Choroid plexus epithelial cell (primary cell): ENCODE measurements at regions not wholly inside any gene's neighbourhood (a gene's known extent, or its start where the extent isn't known, plus 50 kb on each side); places are given as distances from the start of the nearest gene placed in this dataset.

Experiments
- DNase-seq: peaks from one replicate; pipeline ENCODE4 v3.0.0-alpha.2; 2010; ENCODE audit warnings: low read depth
- H3K4me3 ChIP-seq: 2 replicates; pipeline ENCODE4 v1.5.1; 2011; ENCODE audit warnings: low read depth, mild to moderate bottlenecking, control low read depth, low read length, moderate library complexity
- TF ChIP-seq, protein P1 (sequence below): conservative IDR thresholded peaks from 2 replicates; pipeline ENCODE4 v1.5.1; 2011; ENCODE audit warnings: low read depth, mild to moderate bottlenecking, control low read depth, inconsistent platforms, low read length, moderate library complexity

DNA sequence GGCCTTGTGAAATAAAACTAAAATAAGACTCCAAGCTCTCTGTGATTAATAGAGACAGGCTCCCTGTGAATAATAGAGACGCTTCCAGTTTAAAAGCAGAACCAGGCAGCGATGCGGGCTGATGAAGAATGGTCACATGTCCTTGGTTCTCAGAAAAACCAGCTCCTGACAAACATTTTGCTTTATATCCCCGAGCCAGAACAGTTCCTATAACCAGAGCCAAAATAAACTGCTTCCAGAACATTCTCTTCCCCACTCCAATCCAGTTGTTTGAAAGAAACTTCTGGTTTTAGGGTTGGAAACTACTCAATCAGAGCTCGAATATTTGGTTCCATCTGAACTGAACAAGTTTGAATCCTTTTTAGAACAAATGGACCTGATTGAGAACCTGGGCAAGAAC lies 213.7 kb downstream of the TSN start:
- H3K4me3 ChIP-seq, result no peak overlapping the region
- DNase-seq, result no peak
- TF ChIP-seq, protein P1, sequence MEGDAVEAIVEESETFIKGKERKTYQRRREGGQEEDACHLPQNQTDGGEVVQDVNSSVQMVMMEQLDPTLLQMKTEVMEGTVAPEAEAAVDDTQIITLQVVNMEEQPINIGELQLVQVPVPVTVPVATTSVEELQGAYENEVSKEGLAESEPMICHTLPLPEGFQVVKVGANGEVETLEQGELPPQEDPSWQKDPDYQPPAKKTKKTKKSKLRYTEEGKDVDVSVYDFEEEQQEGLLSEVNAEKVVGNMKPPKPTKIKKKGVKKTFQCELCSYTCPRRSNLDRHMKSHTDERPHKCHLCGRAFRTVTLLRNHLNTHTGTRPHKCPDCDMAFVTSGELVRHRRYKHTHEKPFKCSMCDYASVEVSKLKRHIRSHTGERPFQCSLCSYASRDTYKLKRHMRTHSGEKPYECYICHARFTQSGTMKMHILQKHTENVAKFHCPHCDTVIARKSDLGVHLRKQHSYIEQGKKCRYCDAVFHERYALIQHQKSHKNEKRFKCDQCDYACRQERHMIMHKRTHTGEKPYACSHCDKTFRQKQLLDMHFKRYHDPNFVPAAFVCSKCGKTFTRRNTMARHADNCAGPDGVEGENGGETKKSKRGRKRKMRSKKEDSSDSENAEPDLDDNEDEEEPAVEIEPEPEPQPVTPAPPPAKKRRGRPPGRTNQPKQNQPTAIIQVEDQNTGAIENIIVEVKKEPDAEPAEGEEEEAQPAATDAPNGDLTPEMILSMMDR, result no peak

DNA sequence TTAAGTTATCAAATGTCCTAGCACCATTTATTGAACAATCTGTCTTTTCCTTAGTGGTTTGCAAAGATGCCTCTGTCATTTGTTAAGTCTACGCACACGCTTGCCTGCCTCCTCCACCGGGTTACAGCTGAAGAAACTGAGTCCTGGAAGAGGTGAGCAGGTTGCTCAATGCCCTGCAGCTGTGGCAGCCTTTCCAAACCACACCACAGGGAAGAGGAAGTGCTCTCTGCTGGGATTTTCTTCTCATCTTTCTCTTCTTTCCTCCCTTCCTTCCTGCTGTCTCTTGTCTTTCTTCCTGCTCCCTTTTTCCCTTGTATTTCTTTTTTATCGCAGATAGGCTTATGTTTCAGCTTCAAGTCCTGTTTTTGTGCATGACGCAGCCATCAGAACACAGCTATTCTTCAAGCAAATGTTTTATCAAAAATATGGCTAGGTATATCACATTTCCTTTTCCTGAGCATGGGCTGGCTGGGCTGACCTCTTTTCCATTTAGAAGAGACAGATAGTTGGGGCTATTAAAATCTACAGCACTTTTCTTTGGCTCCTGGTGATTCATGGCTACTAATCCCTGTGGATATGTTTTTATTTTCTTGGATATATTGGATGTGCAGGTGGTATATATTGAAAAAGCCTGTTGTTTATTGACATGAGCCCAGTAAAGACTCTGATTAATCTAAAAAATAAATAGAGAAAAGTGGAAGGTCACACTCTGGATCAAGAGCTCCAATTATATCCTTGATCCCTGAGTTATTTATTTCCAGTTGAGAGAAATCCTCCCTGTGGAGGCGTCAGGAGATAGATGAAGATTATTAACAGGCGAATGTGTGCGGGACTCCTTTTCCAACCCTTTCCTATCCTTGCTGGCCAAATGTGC lies 214.6 kb downstream of the TSN start:
- no peak overlapping the region for H3K4me3 ChIP-seq
- TF ChIP-seq, protein P1, result no peak
- DNase-seq, result no peak

DNA sequence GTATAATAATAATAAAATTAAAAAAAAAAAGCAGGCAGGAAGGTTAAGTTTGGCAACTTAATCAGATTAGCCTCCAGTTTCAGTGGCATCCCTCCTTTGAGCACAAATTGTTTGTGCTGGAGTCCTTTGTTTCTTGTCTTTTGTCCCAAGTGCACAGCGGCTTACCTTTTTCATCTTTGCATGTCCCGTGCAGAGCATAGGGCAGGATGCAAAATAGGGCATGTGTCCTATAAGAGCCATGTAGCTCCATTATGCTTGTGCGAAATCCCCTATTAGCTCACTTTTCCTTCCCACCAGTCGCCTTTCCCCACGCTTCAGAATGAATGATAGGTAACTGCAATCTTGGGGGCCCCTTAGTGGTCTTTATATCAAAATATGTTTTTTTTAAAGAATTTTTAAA lies 216.8 kb downstream of the TSN start:
- no peak overlapping the region for H3K4me3 ChIP-seq
- TF ChIP-seq, protein P1, result no peak
- no peak for DNase-seq

DNA sequence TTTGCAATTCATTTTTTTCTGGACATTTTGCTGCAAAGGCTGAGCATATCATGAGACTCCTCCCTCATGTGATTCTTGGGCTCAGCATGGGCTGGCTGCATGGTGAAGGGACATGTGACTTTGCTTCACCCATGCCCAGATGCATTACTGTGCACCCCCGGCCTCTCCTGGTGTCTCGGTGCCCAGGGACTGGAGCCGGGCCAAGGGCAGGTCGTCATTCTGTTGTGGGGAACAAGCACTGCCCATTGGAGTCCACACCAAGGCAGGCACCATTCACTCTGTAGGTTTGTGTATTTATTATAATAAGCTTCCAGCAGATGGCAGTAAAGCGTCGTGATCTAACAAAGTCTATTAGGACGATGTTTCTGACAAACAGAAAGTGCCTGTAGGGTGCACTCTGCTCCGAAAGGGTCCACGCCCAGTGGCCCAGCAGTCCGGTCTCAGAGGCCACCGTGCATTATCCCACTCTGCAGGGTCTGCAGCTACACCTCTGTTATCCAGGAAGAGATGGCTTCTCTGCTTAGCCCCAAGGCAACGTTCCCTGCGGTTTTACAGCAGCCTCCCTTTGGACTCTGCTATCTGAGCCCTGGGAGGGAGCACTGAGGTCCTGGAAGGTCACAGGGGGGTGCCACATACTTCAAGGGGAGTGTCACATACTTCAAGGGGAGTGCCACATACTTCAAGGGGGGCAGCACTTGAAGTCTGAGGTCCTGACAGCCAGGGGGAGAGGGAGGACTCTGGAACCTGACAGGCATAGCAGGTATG lies 219.6 kb downstream of the TSN start:
- peak; percentile 81 for DNase-seq
- peak overlapping the region; percentile 30 for H3K4me3 ChIP-seq
- TF ChIP-seq, protein P1, result peak; percentile 62

DNA sequence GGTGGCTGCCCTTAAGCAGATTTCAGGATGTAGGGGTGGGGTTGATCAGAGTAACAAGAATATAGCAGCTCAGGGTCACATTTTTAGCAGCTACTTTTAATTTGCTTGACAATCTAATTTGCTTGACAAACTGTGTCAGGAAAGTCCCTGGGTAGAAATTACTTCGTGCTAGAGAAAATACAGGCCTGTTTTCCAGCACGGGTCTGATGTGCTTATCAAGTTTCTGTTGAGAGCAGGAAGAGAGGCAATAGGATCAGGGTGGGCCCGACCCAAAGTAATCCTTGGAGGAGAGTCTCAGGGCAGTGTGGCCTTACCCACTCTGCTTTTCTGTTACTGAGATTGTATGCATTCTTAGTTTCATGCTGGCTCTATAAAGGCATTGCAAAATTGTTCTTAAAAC lies 221.5 kb downstream of the TSN start:
- TF ChIP-seq, protein P1, result no peak
- no peak for DNase-seq

DNA sequence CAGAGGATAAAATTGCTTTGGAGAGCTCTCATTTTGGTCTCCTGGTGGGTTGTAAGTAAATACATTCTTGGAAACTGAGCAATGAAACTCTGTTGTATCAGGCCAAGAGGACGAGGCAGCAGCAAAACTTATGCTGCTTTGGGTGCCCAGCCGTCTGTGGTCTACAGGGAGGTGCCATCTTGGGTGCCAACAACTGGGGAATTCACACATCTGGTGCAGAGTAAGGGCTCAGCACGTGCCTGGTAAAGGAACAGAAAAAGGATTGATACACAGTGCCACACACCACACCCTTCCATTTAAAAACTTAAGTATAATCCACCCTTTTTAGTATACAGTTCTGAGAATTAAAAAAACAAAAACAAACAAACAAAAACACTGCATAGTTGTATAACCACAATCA lies 221.9 kb downstream of the TSN start:
- no peak overlapping the region for H3K4me3 ChIP-seq
- DNase-seq, result peak; percentile 25
- TF ChIP-seq, protein P1, result no peak

More for the DNA sequence above, 221.5 kb downstream of the TSN start:
- no peak overlapping the region for H3K4me3 ChIP-seq
